Hepatocyte (in vitro differentiated cells): ENCODE measurements at regions not wholly inside any gene's neighbourhood (a gene's known extent, or its start where the extent isn't known, plus 50 kb on each side); places are given as distances from the start of the nearest gene placed in this dataset.

Experiments used
- DNase-seq: peaks from one replicate; pipeline ENCODE4 v3.0.0-alpha.2; 2016; ENCODE audit warnings: low spot score
- H2AFZ ChIP-seq: fragments of 200-600 bp; sonication (generic); 2 replicates; pipeline ENCODE4 v1.6.0; 2016; ENCODE audit warnings: antibody characterized with exemption, mild to moderate bottlenecking
- H3K27ac ChIP-seq: fragments of 200-600 bp; sonication (generic); 2 replicates; pipeline ENCODE4 v1.5.1; 2016; ENCODE audit warnings: mild to moderate bottlenecking
- H3K27me3 ChIP-seq: fragments of 200-600 bp; sonication (generic); 2 replicates; pipeline ENCODE4 v1.6.1; 2016
- H3K36me3 ChIP-seq: fragments of 200-600 bp; sonication (generic); replicated peaks from 2 replicates; pipeline ENCODE4 v1.5.1; 2016; ENCODE audit warnings: low read depth; ENCODE audit not compliant: insufficient read depth
- H3K4me1 ChIP-seq: fragments of 200-600 bp; sonication (generic); 2 replicates; pipeline ENCODE4 v1.5.1; 2016; ENCODE audit warnings: mild to moderate bottlenecking, moderate library complexity; ENCODE audit not compliant: insufficient read depth
- H3K4me2 ChIP-seq: fragments of 200-600 bp; sonication (generic); 2 replicates; pipeline ENCODE4 v1.6.0; 2016
- H3K4me3 ChIP-seq: fragments of 200-600 bp; sonication (generic); 2 replicates; pipeline ENCODE4 v1.5.1; 2016; ENCODE audit warnings: mild to moderate bottlenecking
- H3K79me2 ChIP-seq: fragments of 200-600 bp; sonication (generic); 2 replicates; pipeline ENCODE4 v1.6.0; 2017; ENCODE audit warnings: mild to moderate bottlenecking
- H3K9me2 ChIP-seq: fragments of 200-600 bp; sonication (generic); replicated peaks from 2 replicates; pipeline ENCODE4 v1.6.0; 2017; ENCODE audit warnings: mild to moderate bottlenecking; ENCODE audit not compliant: insufficient read depth
- H3K9me3 ChIP-seq: fragments of 200-600 bp; sonication (generic); 2 replicates; pipeline ENCODE4 v1.5.1; 2016; ENCODE audit warnings: low read depth, mild to moderate bottlenecking
- H4K20me1 ChIP-seq: fragments of 200-600 bp; sonication (generic); 2 replicates; pipeline ENCODE4 v1.6.0; 2016; ENCODE audit warnings: mild to moderate bottlenecking; ENCODE audit not compliant: insufficient read depth, poor library complexity, severe bottlenecking
- EZH2 ChIP-seq: fragments of 200-600 bp; sonication (generic); IDR thresholded peaks from 2 replicates; pipeline ENCODE4 v1.6.1; 2016; ENCODE audit warnings: antibody characterized with exemption, mild to moderate bottlenecking, borderline replicate concordance
- EZH2phosphoT487 ChIP-seq: fragments of 200-600 bp; sonication (generic); IDR thresholded peaks from one replicate; pipeline ENCODE4 v1.6.1; 2018; ENCODE audit warnings: antibody characterized with exemption, mild to moderate bottlenecking, low read depth, moderate library complexity; ENCODE audit not compliant: unreplicated experiment, severe bottlenecking
- WGBS: methylation state at CpG from one replicate; pipeline ENCODE4 v1.1.6; 2016; ENCODE audit warnings: low lambda C conversion rate; ENCODE audit errors: missing lambda C conversion rate; 5-methylcytosine and 5-hydroxymethylcytosine counted together
- TF ChIP-seq, protein P1 (sequence below): fragments of 200-600 bp; sonication (generic); IDR thresholded peaks from 2 replicates; pipeline ENCODE4 v1.5.1; 2016; ENCODE audit warnings: antibody characterized with exemption, mild to moderate bottlenecking; ENCODE audit not compliant: poor library complexity

DNA sequence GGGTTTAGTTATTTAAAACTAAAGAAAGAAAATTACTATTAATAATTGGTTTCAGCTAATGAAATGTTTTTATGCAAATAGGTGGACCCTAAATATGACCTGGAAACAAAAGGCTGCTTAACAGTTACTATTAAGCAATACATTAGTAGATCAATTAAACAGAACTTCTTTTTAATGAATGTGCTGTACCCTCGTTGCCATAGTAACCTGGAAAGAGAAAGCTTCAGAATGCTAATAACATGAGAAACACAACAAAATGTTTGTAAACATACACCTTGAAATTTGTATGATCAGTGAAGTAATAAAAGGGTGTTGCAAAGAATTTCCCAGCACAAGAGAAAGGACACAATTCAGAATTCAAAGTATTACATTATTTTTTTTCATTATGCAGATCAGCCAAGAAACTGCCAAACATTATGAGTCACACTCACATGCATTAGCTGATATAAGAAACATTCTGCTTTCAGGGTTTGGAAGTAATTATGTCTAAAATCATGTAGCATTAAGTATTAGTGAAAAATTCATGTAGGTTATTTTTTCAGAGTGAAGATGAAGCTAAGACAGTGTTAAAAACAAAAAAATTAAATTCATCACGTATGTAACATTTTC, 348.3 kb downstream of the ISL1 start:
- Histone ChIP-seq H3K9me3 (no peaks in the 10 kb centered on the region), H4K20me1 (no peaks in the 10 kb centered on the region), H3K36me3 (no peaks in the 10 kb centered on the region), H2AFZ (no peak overlapping the region), H3K4me3 (no peak overlapping the region), H3K27me3 (no peaks in the 10 kb centered on the region), H3K4me2 (no peak overlapping the region), H3K4me1 (no peaks in the 10 kb centered on the region), H3K79me2 (no peaks in the 10 kb centered on the region), H3K9me2 (no peaks in the 10 kb centered on the region), H3K27ac (no peak overlapping the region)
- WGBS, result 80% methylated on average over 2 of the region's 2 CpGs
- TF ChIP-seq, protein P1, sequence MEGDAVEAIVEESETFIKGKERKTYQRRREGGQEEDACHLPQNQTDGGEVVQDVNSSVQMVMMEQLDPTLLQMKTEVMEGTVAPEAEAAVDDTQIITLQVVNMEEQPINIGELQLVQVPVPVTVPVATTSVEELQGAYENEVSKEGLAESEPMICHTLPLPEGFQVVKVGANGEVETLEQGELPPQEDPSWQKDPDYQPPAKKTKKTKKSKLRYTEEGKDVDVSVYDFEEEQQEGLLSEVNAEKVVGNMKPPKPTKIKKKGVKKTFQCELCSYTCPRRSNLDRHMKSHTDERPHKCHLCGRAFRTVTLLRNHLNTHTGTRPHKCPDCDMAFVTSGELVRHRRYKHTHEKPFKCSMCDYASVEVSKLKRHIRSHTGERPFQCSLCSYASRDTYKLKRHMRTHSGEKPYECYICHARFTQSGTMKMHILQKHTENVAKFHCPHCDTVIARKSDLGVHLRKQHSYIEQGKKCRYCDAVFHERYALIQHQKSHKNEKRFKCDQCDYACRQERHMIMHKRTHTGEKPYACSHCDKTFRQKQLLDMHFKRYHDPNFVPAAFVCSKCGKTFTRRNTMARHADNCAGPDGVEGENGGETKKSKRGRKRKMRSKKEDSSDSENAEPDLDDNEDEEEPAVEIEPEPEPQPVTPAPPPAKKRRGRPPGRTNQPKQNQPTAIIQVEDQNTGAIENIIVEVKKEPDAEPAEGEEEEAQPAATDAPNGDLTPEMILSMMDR, result no peak
- TF ChIP-seq EZH2phosphoT487, result no peak
- no peak for TF ChIP-seq EZH2
- no peak for DNase-seq

- Histone ChIP-seq H3K4me3 (no peak overlapping the region), H4K20me1 (no peaks in the 10 kb centered on the region), H3K4me1 (no peaks in the 10 kb centered on the region), H3K27me3 (no peaks in the 10 kb centered on the region), H3K9me3 (no peaks in the 10 kb centered on the region), H3K36me3 (no peaks in the 10 kb centered on the region), H3K4me2 (no peak overlapping the region), H3K27ac (no peak overlapping the region), H3K79me2 (no peaks in the 10 kb centered on the region), H3K9me2 (no peaks in the 10 kb centered on the region), H2AFZ (no peak overlapping the region)
- TF ChIP-seq, protein P1, result no peak
- TF ChIP-seq EZH2 (no peak), EZH2phosphoT487 (no peak)
- WGBS, result 48% methylated on average over 3 of the region's 3 CpGs
- DNase-seq, result no peak
These were observed 349.1 kb downstream of the ISL1 start for GRCh38 chr5:51732304-51732703.

DNA sequence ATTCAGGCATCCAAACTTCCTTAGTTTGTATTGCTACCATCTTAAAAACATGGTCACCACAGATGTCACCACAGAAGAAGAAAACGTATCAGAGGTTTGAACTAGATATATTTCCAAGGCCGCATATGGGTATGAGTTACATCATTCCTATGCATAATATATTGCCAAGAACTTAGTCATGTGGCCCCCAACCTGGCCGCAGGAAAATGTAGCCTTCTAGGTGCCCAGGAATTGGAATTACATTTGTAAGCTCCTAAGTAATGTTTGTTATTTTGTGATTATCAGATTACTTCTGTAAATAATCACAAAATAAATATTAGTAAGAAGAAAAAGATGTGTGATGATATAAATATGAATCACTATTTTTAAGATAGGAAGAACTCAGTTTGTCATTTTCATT, 351.4 kb downstream of the ISL1 start:
- TF ChIP-seq EZH2, result no peak
- TF ChIP-seq EZH2phosphoT487, result no peak
- TF ChIP-seq, protein P1, result no peak
- DNase-seq, result no peak

GRCh38 chr5:51746023-51746422, 362.8 kb downstream of the ISL1 start:
- DNase-seq, result no peak
- TF ChIP-seq EZH2phosphoT487 (no peak), EZH2 (no peak)
- TF ChIP-seq, protein P1, result no peak

More for the DNA sequence above, 351.4 kb downstream of the ISL1 start:
- Histone ChIP-seq H3K36me3 (no peaks in the 10 kb centered on the region), H3K27ac (no peak overlapping the region), H3K9me3 (no peaks in the 10 kb centered on the region), H3K4me3 (no peak overlapping the region), H3K9me2 (no peaks in the 10 kb centered on the region), H3K4me1 (no peaks in the 10 kb centered on the region), H2AFZ (no peak overlapping the region), H4K20me1 (no peaks in the 10 kb centered on the region), H3K79me2 (no peaks in the 10 kb centered on the region), H3K27me3 (no peaks in the 10 kb centered on the region), H3K4me2 (no peak overlapping the region)
- 96% methylated on average over 3 of the region's 3 CpGs for WGBS

More at GRCh38 chr5:51746023-51746422, 362.8 kb downstream of the ISL1 start:
- Histone ChIP-seq H2AFZ (no peak overlapping the region), H3K4me2 (no peak overlapping the region), H3K9me3 (peaks cover 6% of the 10 kb centered on the region), H3K27me3 (no peaks in the 10 kb centered on the region), H3K79me2 (no peaks in the 10 kb centered on the region), H3K9me2 (no peaks in the 10 kb centered on the region), H3K4me1 (no peaks in the 10 kb centered on the region), H3K36me3 (no peaks in the 10 kb centered on the region), H4K20me1 (no peaks in the 10 kb centered on the region), H3K27ac (no peak overlapping the region), H3K4me3 (no peak overlapping the region)
